ENCODE measurements at regions not wholly inside any gene's neighbourhood (a gene's known extent, or its start where the extent isn't known, plus 50 kb on each side); places are given as distances from the start of the nearest gene placed in this dataset.

DNA sequence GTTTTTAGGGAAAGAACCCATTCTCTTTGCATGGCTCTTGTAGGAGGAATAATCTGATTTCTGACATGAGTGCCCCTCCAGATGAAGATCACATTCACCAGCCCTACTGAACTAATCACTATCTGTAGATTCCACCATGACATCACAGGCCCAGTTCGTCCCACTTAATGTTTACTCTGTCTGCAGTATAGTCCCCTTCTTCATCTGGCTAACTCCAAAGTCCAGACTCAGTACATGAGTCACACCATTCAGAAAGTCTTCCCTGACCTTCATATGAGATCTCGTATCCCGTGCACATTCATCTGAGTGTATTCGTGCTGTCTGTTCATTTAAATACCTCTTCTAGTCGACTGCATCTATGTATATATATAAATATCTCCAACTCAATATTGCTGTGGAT, 366.5 kb upstream of the AKR1E2 start:
- no peak for DNase-seq (ENCODE audit: low spot score)
- no peak for TF ChIP-seq NR2F2 (IDR thresholded peaks at IDR 0.05)
- no peak for TF ChIP-seq TAF1 (conservative IDR thresholded peaks at IDR 0.05)
- TF ChIP-seq, protein P1, sequence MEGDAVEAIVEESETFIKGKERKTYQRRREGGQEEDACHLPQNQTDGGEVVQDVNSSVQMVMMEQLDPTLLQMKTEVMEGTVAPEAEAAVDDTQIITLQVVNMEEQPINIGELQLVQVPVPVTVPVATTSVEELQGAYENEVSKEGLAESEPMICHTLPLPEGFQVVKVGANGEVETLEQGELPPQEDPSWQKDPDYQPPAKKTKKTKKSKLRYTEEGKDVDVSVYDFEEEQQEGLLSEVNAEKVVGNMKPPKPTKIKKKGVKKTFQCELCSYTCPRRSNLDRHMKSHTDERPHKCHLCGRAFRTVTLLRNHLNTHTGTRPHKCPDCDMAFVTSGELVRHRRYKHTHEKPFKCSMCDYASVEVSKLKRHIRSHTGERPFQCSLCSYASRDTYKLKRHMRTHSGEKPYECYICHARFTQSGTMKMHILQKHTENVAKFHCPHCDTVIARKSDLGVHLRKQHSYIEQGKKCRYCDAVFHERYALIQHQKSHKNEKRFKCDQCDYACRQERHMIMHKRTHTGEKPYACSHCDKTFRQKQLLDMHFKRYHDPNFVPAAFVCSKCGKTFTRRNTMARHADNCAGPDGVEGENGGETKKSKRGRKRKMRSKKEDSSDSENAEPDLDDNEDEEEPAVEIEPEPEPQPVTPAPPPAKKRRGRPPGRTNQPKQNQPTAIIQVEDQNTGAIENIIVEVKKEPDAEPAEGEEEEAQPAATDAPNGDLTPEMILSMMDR (IDR thresholded peaks at IDR 0.05; ENCODE audit: low read depth, low read length, missing input control): no peak
- no peak for TF ChIP-seq FOXA1 (IDR thresholded peaks at IDR 0.05)
- no peak for TF ChIP-seq HNF4G (IDR thresholded peaks at IDR 0.05)
- TF ChIP-seq EGR1 (IDR thresholded peaks at IDR 0.05; ENCODE audit: low read depth in 2 of 2): no peak
- TF ChIP-seq REST (IDR thresholded peaks at IDR 0.05): no peak
- TF ChIP-seq HNF4A (conservative IDR thresholded peaks at IDR 0.05): no peak
- TF ChIP-seq YY1 (IDR thresholded peaks at IDR 0.05): no peak
- TF ChIP-seq, protein P2, sequence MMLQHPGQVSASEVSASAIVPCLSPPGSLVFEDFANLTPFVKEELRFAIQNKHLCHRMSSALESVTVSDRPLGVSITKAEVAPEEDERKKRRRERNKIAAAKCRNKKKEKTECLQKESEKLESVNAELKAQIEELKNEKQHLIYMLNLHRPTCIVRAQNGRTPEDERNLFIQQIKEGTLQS (IDR thresholded peaks at IDR 0.05): no peak
- no peak for TF ChIP-seq GABPA (IDR thresholded peaks at IDR 0.05 in 1 of 2, conservative IDR thresholded peaks at IDR 0.05 in 1 of 2)
- no peak for TF ChIP-seq SP1 (IDR thresholded peaks at IDR 0.05)
- no peak for TF ChIP-seq RAD21 (IDR thresholded peaks at IDR 0.05)
- no peak for TF ChIP-seq FOXA2 (IDR thresholded peaks at IDR 0.05)
- TF ChIP-seq JUND (IDR thresholded peaks at IDR 0.05): no peak
- TF ChIP-seq, protein P3, sequence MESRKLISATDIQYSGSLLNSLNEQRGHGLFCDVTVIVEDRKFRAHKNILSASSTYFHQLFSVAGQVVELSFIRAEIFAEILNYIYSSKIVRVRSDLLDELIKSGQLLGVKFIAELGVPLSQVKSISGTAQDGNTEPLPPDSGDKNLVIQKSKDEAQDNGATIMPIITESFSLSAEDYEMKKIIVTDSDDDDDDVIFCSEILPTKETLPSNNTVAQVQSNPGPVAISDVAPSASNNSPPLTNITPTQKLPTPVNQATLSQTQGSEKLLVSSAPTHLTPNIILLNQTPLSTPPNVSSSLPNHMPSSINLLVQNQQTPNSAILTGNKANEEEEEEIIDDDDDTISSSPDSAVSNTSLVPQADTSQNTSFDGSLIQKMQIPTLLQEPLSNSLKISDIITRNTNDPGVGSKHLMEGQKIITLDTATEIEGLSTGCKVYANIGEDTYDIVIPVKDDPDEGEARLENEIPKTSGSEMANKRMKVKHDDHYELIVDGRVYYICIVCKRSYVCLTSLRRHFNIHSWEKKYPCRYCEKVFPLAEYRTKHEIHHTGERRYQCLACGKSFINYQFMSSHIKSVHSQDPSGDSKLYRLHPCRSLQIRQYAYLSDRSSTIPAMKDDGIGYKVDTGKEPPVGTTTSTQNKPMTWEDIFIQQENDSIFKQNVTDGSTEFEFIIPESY (IDR thresholded peaks at IDR 0.05): no peak
- TF ChIP-seq RXRA (IDR thresholded peaks at IDR 0.05): no peak
- Histone ChIP-seq H3K36me3 (ENCODE audit: control insufficient read depth in 4 of 4, insufficient read depth in 3 of 4, low read depth in 1 of 4, low read length in 3 of 4) (no peaks in the 10 kb centered on the region), H3K4me3 (ENCODE audit: low read depth in 1 of 3, low read length in 3 of 3) (no peak overlapping the region), H3K4me1 (ENCODE audit: control insufficient read depth in 4 of 4, insufficient read depth in 4 of 4, low read length in 3 of 4) (no peaks in the 10 kb centered on the region), H3K9ac (ENCODE audit: low read depth in 1 of 2, low read length in 2 of 2) (no peak overlapping the region), H3K27me3 (ENCODE audit: control insufficient read depth in 4 of 4, insufficient read depth in 4 of 4, low read length in 3 of 4) (no peaks in the 10 kb centered on the region), H3K27ac (ENCODE audit: low read depth in 1 of 2, low read length in 2 of 2) (no peak overlapping the region), H3K9me3 (ENCODE audit: control insufficient read depth in 4 of 4, low read length in 3 of 4) (no peaks in the 10 kb centered on the region)
- 49% methylated on average over 5 of the region's 5 CpGs for WGBS

DNA sequence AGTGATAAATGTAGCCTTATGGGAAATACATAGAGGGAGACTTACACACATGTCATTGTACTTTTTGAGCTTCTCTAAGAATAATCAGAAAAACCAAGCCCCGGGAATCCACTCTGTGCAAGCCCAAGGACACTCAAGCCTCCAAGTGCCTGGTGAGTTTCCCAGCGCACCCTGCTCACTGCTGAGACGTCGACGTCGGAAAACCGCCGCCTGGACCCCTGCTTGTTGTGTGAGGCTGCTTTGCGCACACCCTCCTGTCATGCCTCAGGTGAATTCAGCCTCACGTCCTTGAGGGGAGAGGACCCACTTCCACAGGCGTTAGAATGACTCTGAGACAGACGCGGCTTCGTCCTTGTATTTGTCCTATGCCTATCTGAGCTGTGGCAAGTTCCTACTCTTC, 368.4 kb upstream of the AKR1E2 start:
- Histone ChIP-seq H3K36me3 (ENCODE audit: control insufficient read depth in 4 of 4, insufficient read depth in 3 of 4, low read depth in 1 of 4, low read length in 3 of 4) (no peaks in the 10 kb centered on the region), H3K27ac (ENCODE audit: low read depth in 1 of 2, low read length in 2 of 2) (no peak overlapping the region), H3K4me3 (ENCODE audit: low read depth in 1 of 3, low read length in 3 of 3) (no peak overlapping the region), H3K9me3 (ENCODE audit: control insufficient read depth in 4 of 4, low read length in 3 of 4) (no peaks in the 10 kb centered on the region), H3K4me1 (ENCODE audit: control insufficient read depth in 4 of 4, insufficient read depth in 4 of 4, low read length in 3 of 4) (no peaks in the 10 kb centered on the region), H3K27me3 (ENCODE audit: control insufficient read depth in 4 of 4, insufficient read depth in 4 of 4, low read length in 3 of 4) (no peaks in the 10 kb centered on the region), H3K9ac (ENCODE audit: low read depth in 1 of 2, low read length in 2 of 2) (no peak overlapping the region)
- no peak for TF ChIP-seq JUND (IDR thresholded peaks at IDR 0.05)
- TF ChIP-seq REST (IDR thresholded peaks at IDR 0.05): no peak
- TF ChIP-seq, protein P4, sequence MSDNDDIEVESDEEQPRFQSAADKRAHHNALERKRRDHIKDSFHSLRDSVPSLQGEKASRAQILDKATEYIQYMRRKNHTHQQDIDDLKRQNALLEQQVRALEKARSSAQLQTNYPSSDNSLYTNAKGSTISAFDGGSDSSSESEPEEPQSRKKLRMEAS (IDR thresholded peaks at IDR 0.05): no peak
- no peak for TF ChIP-seq HNF4A (conservative IDR thresholded peaks at IDR 0.05)
- no peak for TF ChIP-seq YY1 (IDR thresholded peaks at IDR 0.05)
- no peak for TF ChIP-seq FOXA2 (IDR thresholded peaks at IDR 0.05)
- DNase-seq (ENCODE audit: low spot score): no peak
- WGBS: 88% methylated on average over 14 of the region's 14 CpGs

Measured in liver (tissue), 8 donors.